DMS114 treated with DMSO at 0.1 percent for 48 hours (cell line): ENCODE measurements at regions not wholly inside any gene's neighbourhood (a gene's known extent, or its start where the extent isn't known, plus 50 kb on each side); places are given as distances from the start of the nearest gene placed in this dataset.

Experiments used
- DNase-seq: peaks from one replicate; lab custom pipeline; 2025; ENCODE audit not compliant: unreplicated experiment; lab: John Stamatoyannopoulos, UW

- DNase-seq = no peak
These were observed 261.3 kb downstream of the PIK3R1 start for GRCh38 chr5:68476854-68477253.

GRCh38 chr5:68478301-68479095 lies 262.9 kb downstream of the PIK3R1 start:
- DNase-seq = no peak

DNA sequence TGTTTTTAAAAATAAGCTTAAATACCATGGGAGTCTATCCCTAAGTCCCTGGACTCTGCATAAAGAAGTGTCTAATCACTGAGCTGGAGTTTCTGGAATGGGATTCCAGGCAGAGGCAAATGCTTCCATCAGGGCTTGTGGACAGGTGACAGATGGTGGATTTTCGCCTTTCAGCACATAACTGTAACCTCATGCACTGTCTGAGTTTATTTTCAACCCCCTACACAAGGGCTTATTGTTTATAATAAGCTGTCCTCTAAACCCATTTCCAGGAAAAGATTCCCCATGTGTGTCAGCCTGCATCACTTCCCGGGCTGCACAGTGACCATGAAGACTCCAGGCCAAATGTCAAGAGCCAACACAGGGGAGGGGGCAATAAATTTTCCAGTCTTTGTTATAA lies 264.0 kb downstream of the PIK3R1 start:
- no peak for DNase-seq

GRCh38 chr5:68480335-68480940 lies 264.9 kb downstream of the PIK3R1 start:
- no peak for DNase-seq

GRCh38 chr5:68482199-68482598 lies 266.6 kb downstream of the PIK3R1 start:
- DNase-seq = no peak

- DNase-seq = no peak
These were observed 268.9 kb downstream of the PIK3R1 start for GRCh38 chr5:68484307-68485068.

GRCh38 chr5:68489556-68489955 lies 274.0 kb downstream of the PIK3R1 start:
- no peak for DNase-seq

GRCh38 chr5:68490406-68490805 lies 274.9 kb downstream of the PIK3R1 start:
- DNase-seq = no peak

GRCh38 chr5:68494771-68495170 lies 279.2 kb downstream of the PIK3R1 start:
- DNase-seq = no peak

DNA sequence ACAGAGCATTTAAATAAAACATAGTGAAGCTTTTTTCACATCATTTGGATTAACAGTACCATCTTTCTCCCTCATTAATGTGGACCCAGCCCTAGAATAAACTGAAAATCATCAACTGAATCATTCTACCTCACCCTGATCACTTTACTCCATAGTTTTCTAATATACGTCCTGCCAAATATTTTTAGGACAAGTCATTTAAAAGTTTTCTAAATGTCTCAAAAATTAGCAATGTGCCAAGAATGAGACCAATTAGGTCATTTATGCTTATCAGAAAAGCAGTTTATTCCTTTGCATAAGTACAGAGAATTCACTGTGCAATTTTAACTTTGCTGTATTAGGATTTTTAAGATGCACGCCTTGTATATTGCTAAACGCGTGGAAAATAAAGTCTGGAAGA lies 284.4 kb downstream of the PIK3R1 start:
- DNase-seq = no peak

- DNase-seq = no peak
These were observed 285.3 kb downstream of the PIK3R1 start for GRCh38 chr5:68500813-68501212.

- no peak for DNase-seq
These were observed 287.0 kb downstream of the PIK3R1 start for GRCh38 chr5:68502531-68502930.

- DNase-seq = no peak
These were observed 288.8 kb downstream of the PIK3R1 start for GRCh38 chr5:68504306-68504705.

GRCh38 chr5:68505917-68506860 lies 290.6 kb downstream of the PIK3R1 start:
- DNase-seq = no peak

- DNase-seq = no peak
These were observed 300.0 kb downstream of the PIK3R1 start for GRCh38 chr5:68515514-68515913.

DNA sequence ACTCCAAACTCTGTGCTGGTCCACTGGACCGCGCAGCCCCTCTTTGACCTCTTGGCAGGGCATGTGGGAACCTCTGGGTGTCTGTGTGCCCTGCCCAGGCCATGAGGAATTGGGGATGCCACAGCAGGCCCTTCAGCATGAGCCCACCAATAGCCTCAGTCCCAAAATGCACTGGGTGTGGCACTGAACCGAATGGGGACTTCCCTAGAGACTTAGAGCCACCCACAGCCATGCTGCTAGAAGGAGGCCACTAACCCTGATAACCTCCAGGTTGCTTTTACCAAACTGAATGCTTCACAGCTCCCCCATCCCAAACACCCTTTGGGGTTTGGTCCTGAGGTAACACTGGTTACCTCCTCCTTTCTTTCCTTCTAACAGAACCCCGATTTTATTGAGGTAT lies 302.7 kb downstream of the PIK3R1 start:
- DNase-seq = no peak

DNA sequence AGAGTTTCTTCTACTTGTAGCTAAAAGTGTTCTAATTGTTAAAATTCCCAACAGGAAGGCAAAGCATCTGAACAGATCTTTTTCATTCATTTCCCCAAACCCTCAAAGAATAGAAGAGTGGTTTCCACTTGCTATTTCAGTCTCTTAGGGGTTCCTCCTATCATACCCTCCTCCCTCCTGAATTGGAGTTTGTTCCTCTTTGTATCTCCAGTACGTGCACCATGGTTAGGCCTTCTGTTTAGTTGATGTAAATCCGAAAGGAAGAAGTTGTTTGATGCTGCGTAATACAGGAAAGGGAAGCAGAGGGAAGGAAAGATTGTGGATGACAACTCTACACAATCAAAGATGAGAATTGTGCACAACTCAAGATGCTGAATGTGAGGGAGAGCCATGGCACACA lies 303.6 kb downstream of the PIK3R1 start:
- DNase-seq = no peak

- no peak for DNase-seq
These were observed 306.2 kb downstream of the PIK3R1 start for GRCh38 chr5:68521776-68522175.

DNA sequence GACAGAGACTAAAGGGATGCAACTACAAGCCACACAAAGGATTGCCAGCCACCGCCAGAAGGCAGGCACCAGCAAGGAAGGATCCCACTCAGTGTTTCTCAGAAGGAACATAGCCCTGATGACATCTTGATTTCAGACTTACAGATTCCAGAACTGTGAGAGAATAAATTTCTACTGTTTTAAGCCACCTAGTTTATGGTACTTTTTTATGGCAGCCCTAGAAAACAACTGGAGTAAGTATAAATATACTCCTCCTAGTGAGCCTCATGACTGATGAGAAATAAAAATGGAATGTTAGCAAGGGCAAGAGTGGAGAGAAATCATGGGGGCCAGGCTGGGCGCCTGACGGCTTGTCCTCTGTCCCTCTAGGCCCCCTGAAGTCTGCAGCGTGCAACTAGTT lies 307.3 kb downstream of the PIK3R1 start:
- DNase-seq = no peak

DNA sequence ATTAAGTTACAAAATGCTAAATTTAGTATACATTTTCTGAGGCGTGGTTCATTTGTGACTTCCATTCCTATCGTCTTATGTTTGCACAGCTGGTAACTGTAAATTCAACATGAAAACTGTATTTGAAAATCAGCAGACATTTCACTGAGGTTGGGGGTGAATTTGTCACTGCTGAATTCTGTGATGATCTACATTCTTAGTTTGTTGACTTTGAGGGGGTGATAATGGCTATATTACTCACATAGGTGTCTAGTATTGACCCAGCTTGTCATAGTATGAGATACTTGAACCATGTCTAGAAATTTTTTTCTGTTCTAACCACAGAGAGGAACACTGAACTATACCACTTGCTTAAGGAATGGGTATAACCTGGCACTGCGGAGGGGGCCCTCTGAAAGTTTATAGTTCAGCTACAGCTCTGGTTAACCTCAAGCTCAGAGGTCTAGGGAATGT lies 313.3 kb downstream of the PIK3R1 start:
- DNase-seq = no peak

DNA sequence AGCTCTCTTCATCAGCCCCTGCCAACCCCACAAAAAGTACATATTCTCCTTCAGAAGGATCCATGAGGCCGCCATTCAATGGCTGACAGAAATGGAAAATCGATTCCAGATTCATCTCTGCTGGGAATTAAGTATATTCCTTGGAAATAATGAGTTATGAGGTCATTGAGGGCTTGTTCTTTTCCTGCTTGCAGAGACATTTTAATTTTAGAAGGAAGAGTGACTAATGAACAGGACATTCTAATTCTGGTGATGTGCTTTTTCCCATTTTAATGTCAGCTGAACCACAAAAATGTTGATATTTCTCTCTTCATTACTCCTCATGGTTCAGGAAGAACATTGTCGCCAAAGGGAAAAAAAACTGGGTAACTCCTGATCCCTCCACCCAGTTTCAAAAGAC lies 314.0 kb downstream of the PIK3R1 start:
- DNase-seq = no peak
